ENCODE measurements at regions not wholly inside any gene's neighbourhood (a gene's known extent, or its start where the extent isn't known, plus 50 kb on each side); places are given as distances from the start of the nearest gene placed in this dataset.

- Histone ChIP-seq H3K4me1 (ENCODE audit: insufficient read depth, low read length) (no peaks in the 10 kb centered on the region), H3K36me3 (ENCODE audit: insufficient read depth, low read length) (no peaks in the 10 kb centered on the region), H3K27me3 (ENCODE audit: control insufficient read depth in 1 of 2, insufficient read depth in 2 of 2, low read length in 2 of 2) (no peaks in the 10 kb centered on the region), H3K4me3 (ENCODE audit: low read depth in 1 of 2, low read length in 2 of 2) (no peak overlapping the region), H3K27ac (ENCODE audit: low read depth, low read length) (no peak overlapping the region), H3K9ac (ENCODE audit: low read length) (no peak overlapping the region), H3K9me3 (ENCODE audit: low read length) (no peaks in the 10 kb centered on the region)
These were observed 245.7 kb upstream of the RORA start for GRCh38 chr15:61474796-61475195.

DNA sequence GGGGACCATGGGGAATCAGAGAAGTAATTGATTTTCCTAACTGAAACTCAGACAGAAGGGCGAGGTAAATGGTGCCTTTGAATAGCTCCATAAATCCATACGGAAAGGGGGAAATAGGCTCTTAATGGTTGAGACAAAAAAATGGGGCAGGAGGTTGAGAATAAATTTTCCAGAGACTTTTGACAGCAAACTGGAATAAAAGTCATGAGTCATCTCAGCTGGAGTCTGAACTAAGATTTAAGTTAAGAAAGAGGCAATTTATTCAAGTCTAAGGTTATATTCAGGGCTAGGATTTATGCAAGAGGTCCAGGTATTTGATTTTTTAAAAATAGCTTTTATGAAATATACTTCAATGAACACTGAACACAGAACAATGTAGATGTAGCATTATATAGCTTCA, 238.7 kb upstream of the RORA start:
- no peaks in the 10 kb centered on the region for H3K4me1 ChIP-seq (ENCODE audit: insufficient read depth, low read length)
- H3K9ac ChIP-seq (ENCODE audit: low read length) = no peak overlapping the region
- H3K27ac ChIP-seq (ENCODE audit: low read depth, low read length) = no peak overlapping the region

GRCh38 chr15:61459785-61460707, 230.9 kb upstream of the RORA start:
- H3K27ac ChIP-seq (ENCODE audit: low read depth, low read length) = no peak overlapping the region
- H3K4me3 ChIP-seq (ENCODE audit: low read depth in 1 of 2, low read length in 2 of 2) = no peak overlapping the region
- H3K4me1 ChIP-seq (ENCODE audit: insufficient read depth, low read length) = no peaks in the 10 kb centered on the region
- H3K36me3 ChIP-seq (ENCODE audit: insufficient read depth, low read length) = no peaks in the 10 kb centered on the region
- H3K9ac ChIP-seq (ENCODE audit: low read length) = no peak overlapping the region
- no peaks in the 10 kb centered on the region for H3K27me3 ChIP-seq (ENCODE audit: control insufficient read depth in 1 of 2, insufficient read depth in 2 of 2, low read length in 2 of 2)
- no peaks in the 10 kb centered on the region for H3K9me3 ChIP-seq (ENCODE audit: low read length)

More for the DNA sequence above, 238.7 kb upstream of the RORA start:
- Histone ChIP-seq H3K27me3 (ENCODE audit: control insufficient read depth in 1 of 2, insufficient read depth in 2 of 2, low read length in 2 of 2) (no peaks in the 10 kb centered on the region), H3K4me3 (ENCODE audit: low read depth in 1 of 2, low read length in 2 of 2) (no peak overlapping the region), H3K36me3 (ENCODE audit: insufficient read depth, low read length) (no peaks in the 10 kb centered on the region), H3K9me3 (ENCODE audit: low read length) (no peaks in the 10 kb centered on the region)

- H3K27ac ChIP-seq (ENCODE audit: low read depth, low read length) = no peak overlapping the region
These were observed 228.1 kb upstream of the RORA start for GRCh38 chr15:61457050-61457733.

DNA sequence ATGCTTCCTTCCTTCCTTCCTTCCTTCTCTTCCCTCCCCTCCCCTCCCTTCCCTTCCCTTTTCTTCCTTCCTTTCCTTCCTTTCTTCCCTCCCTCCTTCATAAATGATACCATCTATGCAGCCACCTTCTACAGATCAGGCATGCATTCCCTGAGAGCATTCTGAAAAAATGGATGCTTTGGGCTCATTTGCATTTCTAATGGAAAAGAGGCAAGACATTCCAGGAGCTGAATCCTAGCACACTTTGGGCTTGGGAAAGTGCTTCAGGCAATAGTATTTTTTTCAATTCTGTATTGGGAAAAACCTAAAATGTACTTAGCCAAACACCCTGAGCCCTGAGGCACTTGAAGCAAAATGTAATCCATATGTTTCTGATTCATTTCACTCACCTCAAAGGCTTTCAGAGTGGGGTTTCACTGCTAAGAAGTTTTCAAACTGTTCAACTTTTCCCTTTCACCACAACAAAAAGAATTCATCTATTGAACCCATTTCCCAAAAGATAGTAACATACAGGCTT, 220.1 kb upstream of the RORA start:
- H3K9me3 ChIP-seq (ENCODE audit: low read length) = no peaks in the 10 kb centered on the region
- H3K4me1 ChIP-seq (ENCODE audit: insufficient read depth, low read length) = no peaks in the 10 kb centered on the region
- no peak overlapping the region for H3K27ac ChIP-seq (ENCODE audit: low read depth, low read length)
- no peak overlapping the region for H3K9ac ChIP-seq (ENCODE audit: low read length)
- no peaks in the 10 kb centered on the region for H3K27me3 ChIP-seq (ENCODE audit: control insufficient read depth in 1 of 2, insufficient read depth in 2 of 2, low read length in 2 of 2)
- no peak overlapping the region for H3K4me3 ChIP-seq (ENCODE audit: low read depth in 1 of 2, low read length in 2 of 2)
- H3K36me3 ChIP-seq (ENCODE audit: insufficient read depth, low read length) = no peaks in the 10 kb centered on the region

More at GRCh38 chr15:61457050-61457733, 228.1 kb upstream of the RORA start:
- H3K4me1 ChIP-seq (ENCODE audit: insufficient read depth, low read length) = no peaks in the 10 kb centered on the region
- no peak overlapping the region for H3K4me3 ChIP-seq (ENCODE audit: low read depth in 1 of 2, low read length in 2 of 2)
- no peaks in the 10 kb centered on the region for H3K36me3 ChIP-seq (ENCODE audit: insufficient read depth, low read length)
- H3K9me3 ChIP-seq (ENCODE audit: low read length) = no peaks in the 10 kb centered on the region
- no peaks in the 10 kb centered on the region for H3K27me3 ChIP-seq (ENCODE audit: control insufficient read depth in 1 of 2, insufficient read depth in 2 of 2, low read length in 2 of 2)
- no peak overlapping the region for H3K9ac ChIP-seq (ENCODE audit: low read length)

GRCh38 chr15:61447981-61448380, 218.9 kb upstream of the RORA start:
- Histone ChIP-seq H3K36me3 (ENCODE audit: insufficient read depth, low read length) (no peaks in the 10 kb centered on the region), H3K4me1 (ENCODE audit: insufficient read depth, low read length) (no peaks in the 10 kb centered on the region), H3K9ac (ENCODE audit: low read length) (no peak overlapping the region), H3K27ac (ENCODE audit: low read depth, low read length) (no peak overlapping the region), H3K4me3 (ENCODE audit: low read depth in 1 of 2, low read length in 2 of 2) (no peak overlapping the region), H3K9me3 (ENCODE audit: low read length) (no peaks in the 10 kb centered on the region), H3K27me3 (ENCODE audit: control insufficient read depth in 1 of 2, insufficient read depth in 2 of 2, low read length in 2 of 2) (no peaks in the 10 kb centered on the region)

DNA sequence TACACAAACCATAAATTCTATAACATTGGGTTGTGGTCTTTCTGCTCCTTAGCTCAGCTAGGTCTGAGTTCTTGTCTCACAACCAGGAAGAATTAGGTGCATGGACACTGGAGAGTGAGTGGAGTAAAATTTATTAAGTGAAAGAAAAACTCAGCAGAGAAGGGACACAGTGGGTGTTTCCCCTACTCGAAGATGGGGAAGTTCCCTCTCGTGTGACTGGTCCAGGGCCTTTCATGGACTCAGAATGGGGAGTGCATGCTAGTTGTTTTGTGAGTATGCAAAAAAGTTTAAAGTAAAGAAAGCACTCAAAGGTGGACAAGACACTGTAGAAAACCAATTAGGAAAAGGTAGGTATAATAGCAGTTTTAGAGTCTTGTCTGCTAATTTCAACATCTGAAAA, 215.5 kb upstream of the RORA start:
- H3K9me3 ChIP-seq (ENCODE audit: low read length) = no peaks in the 10 kb centered on the region
- no peak overlapping the region for H3K9ac ChIP-seq (ENCODE audit: low read length)
- no peaks in the 10 kb centered on the region for H3K36me3 ChIP-seq (ENCODE audit: insufficient read depth, low read length)
- no peak overlapping the region for H3K27ac ChIP-seq (ENCODE audit: low read depth, low read length)
- H3K4me1 ChIP-seq (ENCODE audit: insufficient read depth, low read length) = no peaks in the 10 kb centered on the region
- H3K4me3 ChIP-seq (ENCODE audit: low read depth in 1 of 2, low read length in 2 of 2) = no peak overlapping the region
- no peaks in the 10 kb centered on the region for H3K27me3 ChIP-seq (ENCODE audit: control insufficient read depth in 1 of 2, insufficient read depth in 2 of 2, low read length in 2 of 2)

DNA sequence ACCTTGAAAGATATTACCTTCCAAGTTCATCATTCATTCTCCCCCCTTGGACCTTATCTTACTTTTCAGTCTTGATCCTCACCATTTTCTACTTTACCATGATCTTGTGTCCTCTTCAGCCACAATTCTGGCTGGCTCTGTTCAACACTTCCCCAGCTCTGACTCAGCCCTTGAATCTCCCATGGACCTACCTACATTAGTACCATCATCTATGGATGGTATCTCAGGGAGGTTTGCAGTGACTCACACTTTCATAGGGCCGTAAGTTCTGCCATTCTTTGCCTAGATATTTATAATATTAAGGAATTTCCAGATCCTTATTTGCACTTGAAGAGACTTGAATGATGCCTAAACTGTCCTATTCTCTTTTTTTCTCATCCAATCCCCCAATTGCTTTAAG, 213.7 kb upstream of the RORA start:
- Histone ChIP-seq H3K9me3 (ENCODE audit: low read length) (no peaks in the 10 kb centered on the region), H3K9ac (ENCODE audit: low read length) (no peak overlapping the region), H3K27ac (ENCODE audit: low read depth, low read length) (no peak overlapping the region), H3K27me3 (ENCODE audit: control insufficient read depth in 1 of 2, insufficient read depth in 2 of 2, low read length in 2 of 2) (no peaks in the 10 kb centered on the region), H3K4me1 (ENCODE audit: insufficient read depth, low read length) (no peaks in the 10 kb centered on the region), H3K4me3 (ENCODE audit: low read depth in 1 of 2, low read length in 2 of 2) (no peak overlapping the region), H3K36me3 (ENCODE audit: insufficient read depth, low read length) (no peaks in the 10 kb centered on the region)

GRCh38 chr15:61441891-61442290, 212.8 kb upstream of the RORA start:
- no peak overlapping the region for H3K4me3 ChIP-seq (ENCODE audit: low read depth in 1 of 2, low read length in 2 of 2)
- H3K4me1 ChIP-seq (ENCODE audit: insufficient read depth, low read length) = no peaks in the 10 kb centered on the region
- H3K27ac ChIP-seq (ENCODE audit: low read depth, low read length) = no peak overlapping the region
- no peaks in the 10 kb centered on the region for H3K36me3 ChIP-seq (ENCODE audit: insufficient read depth, low read length)
- no peak overlapping the region for H3K9ac ChIP-seq (ENCODE audit: low read length)
- no peaks in the 10 kb centered on the region for H3K9me3 ChIP-seq (ENCODE audit: low read length)
- H3K27me3 ChIP-seq (ENCODE audit: control insufficient read depth in 1 of 2, insufficient read depth in 2 of 2, low read length in 2 of 2) = no peaks in the 10 kb centered on the region

GRCh38 chr15:61426466-61426865, 197.4 kb upstream of the RORA start:
- no peak overlapping the region for H3K27ac ChIP-seq (ENCODE audit: low read depth, low read length)
- H3K9me3 ChIP-seq (ENCODE audit: low read length) = no peaks in the 10 kb centered on the region
- no peak overlapping the region for H3K9ac ChIP-seq (ENCODE audit: low read length)
- no peaks in the 10 kb centered on the region for H3K36me3 ChIP-seq (ENCODE audit: insufficient read depth, low read length)
- no peaks in the 10 kb centered on the region for H3K4me1 ChIP-seq (ENCODE audit: insufficient read depth, low read length)
- no peak overlapping the region for H3K4me3 ChIP-seq (ENCODE audit: low read depth in 1 of 2, low read length in 2 of 2)
- no peaks in the 10 kb centered on the region for H3K27me3 ChIP-seq (ENCODE audit: control insufficient read depth in 1 of 2, insufficient read depth in 2 of 2, low read length in 2 of 2)

DNA sequence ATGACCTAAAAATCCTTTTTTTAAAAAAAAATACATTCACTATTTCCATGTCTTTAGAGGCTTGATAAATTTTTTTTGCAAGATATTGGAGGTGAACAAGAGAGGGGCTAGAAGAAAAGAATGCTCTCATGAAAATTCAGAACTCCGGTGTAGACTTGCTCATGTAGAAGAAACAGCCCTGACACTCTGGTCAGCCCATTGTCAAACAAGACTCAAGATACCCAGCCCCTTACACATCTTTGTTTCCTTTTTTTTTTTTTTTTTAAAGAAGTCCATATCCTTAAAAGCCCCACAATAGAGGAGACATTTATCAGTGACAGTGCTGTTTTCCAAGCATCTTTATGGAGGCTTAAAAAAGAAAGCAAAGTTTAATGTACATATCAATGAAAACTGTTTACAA, 196.8 kb upstream of the RORA start:
- Histone ChIP-seq H3K27ac (ENCODE audit: low read depth, low read length) (no peak overlapping the region), H3K4me1 (ENCODE audit: insufficient read depth, low read length) (no peaks in the 10 kb centered on the region), H3K9me3 (ENCODE audit: low read length) (no peaks in the 10 kb centered on the region), H3K27me3 (ENCODE audit: control insufficient read depth in 1 of 2, insufficient read depth in 2 of 2, low read length in 2 of 2) (no peaks in the 10 kb centered on the region), H3K4me3 (ENCODE audit: low read depth in 1 of 2, low read length in 2 of 2) (no peak overlapping the region), H3K9ac (ENCODE audit: low read length) (no peak overlapping the region), H3K36me3 (ENCODE audit: insufficient read depth, low read length) (no peaks in the 10 kb centered on the region)

Data from muscle layer of colon (tissue), 2 donors.